Endodermal cell (in vitro differentiated cells): ENCODE measurements at regions not wholly inside any gene's neighbourhood (a gene's known extent, or its start where the extent isn't known, plus 50 kb on each side); places are given as distances from the start of the nearest gene placed in this dataset.
"Not testable (repeated sequence)": the region's sequence is repeated elsewhere in the genome, so short reads cannot be mapped to it uniquely, and the experiment has no call there.

Experiments used
- DNase-seq: peaks from one replicate; pipeline ENCODE4 v3.0.0-alpha.2; 2017
- H3K27ac ChIP-seq: 2 replicates; pipeline ENCODE4 v1.5.1; 2013; ENCODE audit warnings: mild to moderate bottlenecking, low read depth, low read length, moderate library complexity
- H3K27me3 ChIP-seq: 2 replicates; pipeline ENCODE4 v1.6.1; 2013; ENCODE audit warnings: mild to moderate bottlenecking, low read length, moderate library complexity; ENCODE audit not compliant: insufficient read depth, control insufficient read depth, poor library complexity, severe bottlenecking
- H3K36me3 ChIP-seq: 2 replicates; pipeline ENCODE4 v1.7.0; 2013; ENCODE audit warnings: mild to moderate bottlenecking, low read length, moderate library complexity; ENCODE audit not compliant: control insufficient read depth, insufficient read depth
- H3K4me1 ChIP-seq: one replicate; pipeline ENCODE4 v1.7.0; 2013; ENCODE audit warnings: low read length; ENCODE audit not compliant: control insufficient read depth, insufficient read depth
- H3K4me3 ChIP-seq: 2 replicates; pipeline ENCODE4 v1.5.1; 2013; ENCODE audit warnings: mild to moderate bottlenecking, low read length, moderate library complexity
- H3K9ac ChIP-seq: 2 replicates; pipeline ENCODE4 v1.6.1; 2013; ENCODE audit warnings: mild to moderate bottlenecking, low read length, moderate library complexity; ENCODE audit not compliant: poor library complexity, severe bottlenecking; ENCODE audit errors: extremely low read depth
- H3K9me3 ChIP-seq: 2 replicates; pipeline ENCODE4 v1.6.1; 2013; ENCODE audit warnings: mild to moderate bottlenecking, low read length, moderate library complexity; ENCODE audit not compliant: control insufficient read depth
- H3K27ac Mint-ChIP-seq: 2 replicates; pipeline ENCODE4 v1.8.0; 2020; ENCODE audit warnings: mixed read lengths
- H3K27me3 Mint-ChIP-seq: 2 replicates; pipeline ENCODE4 v1.8.0; 2021; ENCODE audit warnings: mild to moderate bottlenecking, mixed read lengths; ENCODE audit not compliant: insufficient read depth
- H3K36me3 Mint-ChIP-seq: 2 replicates; pipeline ENCODE4 v1.8.0; 2020; ENCODE audit warnings: low read depth, mixed read lengths
- H3K4me1 Mint-ChIP-seq: 2 replicates; pipeline ENCODE4 v1.8.0; 2020; ENCODE audit warnings: mixed read lengths
- H3K4me3 Mint-ChIP-seq: 2 replicates; pipeline ENCODE4 v1.8.0; 2020; ENCODE audit warnings: mild to moderate bottlenecking, moderate library complexity, mixed read lengths
- H3K9me3 Mint-ChIP-seq: 2 replicates; pipeline ENCODE4 v1.8.0; 2020; ENCODE audit warnings: mild to moderate bottlenecking, mixed read lengths
- WGBS, 2 experiments: methylation state at CpG; one replicate each; pipeline versions ENCODE4 v1.1.5 to v1.1.7; 2013; ENCODE audit warnings: missing lambda C conversion rate in 2 of 2, mixed read lengths in 1 of 2; ENCODE audit not compliant: insufficient coverage in 1 of 2, insufficient read length in 1 of 2; 5-methylcytosine and 5-hydroxymethylcytosine counted together
- TF ChIP-seq, protein P1 (sequence below): fragments of 200-600 bp; sonication (generic); conservative IDR thresholded peaks from 2 replicates; pipeline ENCODE4 v1.5.0; 2021; ENCODE audit warnings: antibody characterized with exemption, mild to moderate bottlenecking

GRCh38 chr20:22734946-22735647, 150.7 kb upstream of the FOXA2 start:
- not testable (repeated sequence) for H3K27ac ChIP-seq, H3K36me3 ChIP-seq, H3K27ac Mint-ChIP-seq, H3K27me3 ChIP-seq, H3K4me1 ChIP-seq, H3K36me3 Mint-ChIP-seq, H3K4me3 Mint-ChIP-seq, H3K4me1 Mint-ChIP-seq, H3K9ac ChIP-seq, H3K9me3 ChIP-seq, H3K4me3 ChIP-seq
- 77 to 81% methylated on average over 6 to 9 of the region's 9 CpGs for WGBS, 2 experiments
- TF ChIP-seq, protein P1, sequence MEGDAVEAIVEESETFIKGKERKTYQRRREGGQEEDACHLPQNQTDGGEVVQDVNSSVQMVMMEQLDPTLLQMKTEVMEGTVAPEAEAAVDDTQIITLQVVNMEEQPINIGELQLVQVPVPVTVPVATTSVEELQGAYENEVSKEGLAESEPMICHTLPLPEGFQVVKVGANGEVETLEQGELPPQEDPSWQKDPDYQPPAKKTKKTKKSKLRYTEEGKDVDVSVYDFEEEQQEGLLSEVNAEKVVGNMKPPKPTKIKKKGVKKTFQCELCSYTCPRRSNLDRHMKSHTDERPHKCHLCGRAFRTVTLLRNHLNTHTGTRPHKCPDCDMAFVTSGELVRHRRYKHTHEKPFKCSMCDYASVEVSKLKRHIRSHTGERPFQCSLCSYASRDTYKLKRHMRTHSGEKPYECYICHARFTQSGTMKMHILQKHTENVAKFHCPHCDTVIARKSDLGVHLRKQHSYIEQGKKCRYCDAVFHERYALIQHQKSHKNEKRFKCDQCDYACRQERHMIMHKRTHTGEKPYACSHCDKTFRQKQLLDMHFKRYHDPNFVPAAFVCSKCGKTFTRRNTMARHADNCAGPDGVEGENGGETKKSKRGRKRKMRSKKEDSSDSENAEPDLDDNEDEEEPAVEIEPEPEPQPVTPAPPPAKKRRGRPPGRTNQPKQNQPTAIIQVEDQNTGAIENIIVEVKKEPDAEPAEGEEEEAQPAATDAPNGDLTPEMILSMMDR, result peak; percentile 80
- peaks cover 17% of the 10 kb centered on the region for H3K9me3 Mint-ChIP-seq
- peaks cover 26% of the 10 kb centered on the region for H3K27me3 Mint-ChIP-seq
- DNase-seq, result peak; percentile 91

DNA sequence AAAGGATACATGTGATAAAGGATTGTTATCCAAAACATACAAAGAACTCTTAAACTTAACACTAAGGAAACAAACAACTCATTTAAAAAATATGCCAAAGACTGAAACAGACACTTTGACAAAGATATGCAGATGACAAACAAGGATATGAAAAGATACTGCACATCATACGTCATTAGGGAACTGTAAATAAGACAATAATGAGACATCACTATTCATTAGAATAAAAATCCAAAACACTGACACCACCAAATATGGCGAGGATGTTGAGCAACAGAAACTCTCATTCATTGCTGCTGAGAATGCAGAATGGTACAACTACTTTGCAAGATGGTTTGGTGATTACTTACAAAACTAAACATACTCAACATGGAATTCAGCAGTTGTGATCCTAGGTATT, 156.5 kb upstream of the FOXA2 start:
- no peaks in the 10 kb centered on the region for H3K9me3 ChIP-seq
- Mint-ChIP-seq H3K9me3 (peaks cover 4% of the 10 kb centered on the region), H3K4me1 (no peaks in the 10 kb centered on the region), H3K36me3 (no peaks in the 10 kb centered on the region), H3K27me3 (peaks cover 28% of the 10 kb centered on the region), H3K4me3 (no peak overlapping the region), H3K27ac (no peak overlapping the region)
- H3K4me1 ChIP-seq, result no peaks in the 10 kb centered on the region
- no peak overlapping the region for H3K9ac ChIP-seq
- TF ChIP-seq, protein P1, result no peak
- no peaks in the 10 kb centered on the region for H3K36me3 ChIP-seq
- no peaks in the 10 kb centered on the region for H3K27me3 ChIP-seq
- no peak overlapping the region for H3K4me3 ChIP-seq
- H3K27ac ChIP-seq, result no peak overlapping the region
- 80 to 100% methylated on average over 1 to 2 of the region's 2 CpGs for WGBS, 2 experiments
- no peak for DNase-seq

DNA sequence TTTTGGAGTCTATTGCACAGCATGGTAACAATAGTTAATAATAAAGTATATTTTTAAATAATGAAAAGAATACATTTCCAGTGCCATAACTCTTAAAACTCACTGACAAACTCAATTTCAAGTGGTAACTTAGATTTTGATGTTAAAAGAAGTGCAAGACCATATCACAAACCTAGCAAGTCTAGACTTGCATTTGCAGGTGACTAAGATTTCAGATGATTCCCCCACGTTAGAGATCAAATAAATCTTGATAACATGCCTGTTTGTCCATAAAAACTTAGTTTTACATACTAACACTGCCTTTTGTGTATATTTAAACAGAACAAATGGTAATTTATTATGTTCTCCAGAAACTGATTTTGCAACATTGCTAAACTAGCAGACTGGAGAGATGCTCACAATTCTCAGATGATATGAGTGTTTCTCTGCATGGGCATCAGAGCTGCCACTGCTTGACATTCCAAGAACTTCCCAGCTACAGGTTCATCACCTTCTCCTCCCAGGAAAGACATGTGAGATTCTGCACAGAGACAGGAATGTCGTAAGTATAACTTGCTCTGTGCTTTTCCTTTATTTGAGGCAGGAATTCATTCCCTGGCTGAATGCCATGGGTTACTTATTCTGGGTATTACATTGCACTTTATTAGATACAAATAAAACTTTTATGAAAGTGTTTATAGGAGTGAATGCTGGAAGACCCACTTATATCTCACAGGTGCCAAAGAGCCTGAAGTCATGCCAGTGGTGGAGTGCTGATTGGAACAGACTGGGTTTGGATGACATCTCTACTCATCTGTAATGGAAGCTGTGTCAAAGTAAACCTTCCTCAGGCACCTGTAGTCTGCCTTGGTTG, 160.2 kb upstream of the FOXA2 start:
- Histone ChIP-seq H3K27me3 (no peaks in the 10 kb centered on the region), H3K36me3 (no peaks in the 10 kb centered on the region), H3K4me1 (no peaks in the 10 kb centered on the region), H3K9ac (no peak overlapping the region), H3K4me3 (no peak overlapping the region), H3K9me3 (no peaks in the 10 kb centered on the region), H3K27ac (no peak overlapping the region)
- Mint-ChIP-seq H3K27ac (no peak overlapping the region), H3K36me3 (no peaks in the 10 kb centered on the region), H3K4me3 (no peak overlapping the region), H3K4me1 (no peaks in the 10 kb centered on the region), H3K27me3 (peaks cover 13% of the 10 kb centered on the region), H3K9me3 (peaks cover 6% of the 10 kb centered on the region)
- TF ChIP-seq, protein P1, result no peak
- DNase-seq, result no peak
- 90 to 100% methylated on average over 1 to 2 of the region's 2 CpGs for WGBS, 2 experiments
